ENCODE measurements at regions not wholly inside any gene's neighbourhood (a gene's known extent, or its start where the extent isn't known, plus 50 kb on each side); places are given as distances from the start of the nearest gene placed in this dataset.

GRCh38 chr11:109696191-109696897 lies 274.4 kb downstream of the C11orf87 start:
- TF ChIP-seq CTCF (conservative IDR thresholded peaks at IDR 0.05 in 1 of 2, IDR thresholded peaks at IDR 0.05 in 1 of 2; ENCODE audit: extremely low read depth in 1 of 2, insufficient read depth in 1 of 2, low read depth in 1 of 2, low read length in 2 of 2), result peak in 1 of 2 donors; percentile 13
- TF ChIP-seq EZH2 (IDR thresholded peaks at IDR 0.05; ENCODE audit: borderline replicate concordance, low read length), result no peak
